ENCODE measurements at regions not wholly inside any gene's neighbourhood (a gene's known extent, or its start where the extent isn't known, plus 50 kb on each side); places are given as distances from the start of the nearest gene placed in this dataset.

- H3K27me3 ChIP-seq (ENCODE audit: insufficient read depth, low read length) = no peaks in the 10 kb centered on the region
- no peak overlapping the region for H3K56ac ChIP-seq (ENCODE audit: insufficient read length, low read depth, low read length)
- H3K23me2 ChIP-seq (ENCODE audit: insufficient read length, low read depth, low read length, poor library complexity, severe bottlenecking) = no peaks in the 10 kb centered on the region
- H2BK20ac ChIP-seq (ENCODE audit: low read depth, low read length, poor library complexity, severe bottlenecking) = no peak overlapping the region
- H3K4me1 Mint-ChIP-seq = 0 out of 4 replicates have a peak, but pooled peaks cover 0 to 6% of the 10 kb centered on the region in 2 experiments
- no peak overlapping the region for H4K5ac ChIP-seq (ENCODE audit: insufficient read length, low read depth, low read length)
- H3K4me1 ChIP-seq (ENCODE audit: insufficient read depth, low read length) = no peaks in the 10 kb centered on the region
- peaks cover 0 to 1% of the 10 kb centered on the region in 2 experiments; a peak in 2 of 5 replicates for H3K9me3 Mint-ChIP-seq
- H3K27ac Mint-ChIP-seq = no peak overlapping the region
- no peaks in the 10 kb centered on the region for H3K27me3 Mint-ChIP-seq (ENCODE audit: low read depth)
- no peak; the same call in 2 of the 3 replicates for TF ChIP-seq CTCF (conservative IDR thresholded peaks at IDR 0.05)
- no peak overlapping the region for H4K8ac ChIP-seq (replicated peaks; ENCODE audit: insufficient read length, low read depth, low read length)
- H3K4ac ChIP-seq (ENCODE audit: low read depth, low read length) = no peak overlapping the region
- H2AFZ ChIP-seq (ENCODE audit: low read length) = no peak overlapping the region
- H2BK12ac ChIP-seq (ENCODE audit: insufficient read length, low read depth, low read length) = no peak overlapping the region
- no peaks in the 10 kb centered on the region for H4K20me1 ChIP-seq (ENCODE audit: control insufficient read depth, insufficient read depth, insufficient read length)
- H2BK120ac ChIP-seq (ENCODE audit: low read depth, low read length, poor library complexity, severe bottlenecking) = no peak overlapping the region
- H3K18ac ChIP-seq (ENCODE audit: insufficient read length, low read depth, low read length) = no peak overlapping the region
- H3K9ac ChIP-seq (ENCODE audit: extremely low read depth, insufficient read length, low read length) = no peak overlapping the region
- H3K23ac ChIP-seq (ENCODE audit: insufficient read length, low read depth, low read length) = no peak overlapping the region
- no peak overlapping the region for H3K14ac ChIP-seq (ENCODE audit: insufficient read depth, low read length)
- no peak overlapping the region for H3K4me2 ChIP-seq (ENCODE audit: insufficient read depth, insufficient read length, low read length)
- H2AK5ac ChIP-seq (ENCODE audit: insufficient read length, low read length) = no peak overlapping the region
- no peaks in the 10 kb centered on the region for H3K36me3 Mint-ChIP-seq (ENCODE audit: insufficient read depth in 1 of 3, low read depth in 3 of 3)
- H3K79me1 ChIP-seq (ENCODE audit: insufficient read depth, low read depth, low read length, poor library complexity, severe bottlenecking) = no peaks in the 10 kb centered on the region
- no peaks in the 10 kb centered on the region for H3K79me2 ChIP-seq (ENCODE audit: insufficient read depth, low read length)
- no CpG with 5 or more reads among the region's 1 CpG for WGBS (ENCODE audit: extremely low coverage, insufficient read length, low lambda C conversion rate)
- no peak overlapping the region for H3K27ac ChIP-seq (ENCODE audit: insufficient read length, low read depth, low read length)
- DNase-seq = no peak
- H3T11ph ChIP-seq (ENCODE audit: low read length) = no peak overlapping the region
- no peak overlapping the region for H3K4me3 Mint-ChIP-seq
- H4K91ac ChIP-seq (ENCODE audit: insufficient read length, low read depth, low read length) = no peak overlapping the region
- H3K9me3 ChIP-seq (ENCODE audit: control insufficient read depth, low read depth, low read length) = no peaks in the 10 kb centered on the region
- no peak overlapping the region for H2BK5ac ChIP-seq (ENCODE audit: insufficient read length, low read length)
- H2BK15ac ChIP-seq (ENCODE audit: low read depth, low read length) = no peak overlapping the region
Observed at GRCh38 chr4:154686838-154687237, 57.0 kb upstream of the LRAT start.
